Astrocyte of the cerebellum (primary cell): ENCODE measurements at regions not wholly inside any gene's neighbourhood (a gene's known extent, or its start where the extent isn't known, plus 50 kb on each side); places are given as distances from the start of the nearest gene placed in this dataset.

Source experiments
- DNase-seq: peaks from one replicate; pipeline ENCODE4 v3.0.0-alpha.2; 2011; ENCODE audit warnings: low read depth
- H3K4me3 ChIP-seq: 2 replicates; pipeline ENCODE4 v1.5.1; 2011; ENCODE audit warnings: mild to moderate bottlenecking, low read depth, low read length, moderate library complexity
- CTCF ChIP-seq: IDR thresholded peaks from 2 replicates; pipeline ENCODE4 v1.5.1; 2012; ENCODE audit warnings: low read length, low read depth, moderate library complexity, mild to moderate bottlenecking; ENCODE audit errors: missing control alignments
- in situ Hi-C: cut with HindIII; loops from 2 replicates; pipeline ENCODE4 v1.10.0; 2017; ENCODE audit warnings: low sequenced_read_pairs

- H3K4me3 ChIP-seq, result no peak overlapping the region
- DNase-seq, result no peak
- in situ Hi-C loops, result no loop called here
- TF ChIP-seq CTCF, result no peak
Observed at GRCh38 chr5:153099328-153099727, 391.1 kb upstream of the GRIA1 start.

GRCh38 chr5:153101235-153102180 lies 389.0 kb upstream of the GRIA1 start:
- H3K4me3 ChIP-seq, result no peak overlapping the region
- TF ChIP-seq CTCF, result no peak
- in situ Hi-C loops, result no loop called here
- DNase-seq, result no peak

GRCh38 chr5:153116916-153117315 lies 373.6 kb upstream of the GRIA1 start:
- no peak for TF ChIP-seq CTCF
- in situ Hi-C loops, result no loop called here
- no peak for DNase-seq
- no peak overlapping the region for H3K4me3 ChIP-seq

- no peak for TF ChIP-seq CTCF
- DNase-seq, result no peak
- in situ Hi-C loops, result no loop called here
- H3K4me3 ChIP-seq, result no peak overlapping the region
Observed at GRCh38 chr5:153118018-153118417, 372.5 kb upstream of the GRIA1 start.

- in situ Hi-C loops, result no loop called here
- TF ChIP-seq CTCF, result no peak
- H3K4me3 ChIP-seq, result no peak overlapping the region
- no peak for DNase-seq
Observed at GRCh38 chr5:153122403-153122802, 368.1 kb upstream of the GRIA1 start.

- in situ Hi-C loops, result no loop called here
- no peak for TF ChIP-seq CTCF
- H3K4me3 ChIP-seq, result no peak overlapping the region
- no peak for DNase-seq
Observed at GRCh38 chr5:153130296-153130695, 360.2 kb upstream of the GRIA1 start.
